ENCODE measurements at regions not wholly inside any gene's neighbourhood (a gene's known extent, or its start where the extent isn't known, plus 50 kb on each side); places are given as distances from the start of the nearest gene placed in this dataset.

GRCh38 chr20:4534315-4534714 lies 151.9 kb upstream of the PRNP start:
- H2BK20ac ChIP-seq (ENCODE audit: low read length), result no peak overlapping the region
- no peak overlapping the region for H3K27ac ChIP-seq (ENCODE audit: low read depth, low read length)
- ChIA-PET CTCF (ENCODE audit: partially characterized antibody) (interaction anchor here (2.0 kb wide), 1 partner anchor 34 kb away, joined by 7 read pairs; no protein-coding TSS in a partner anchor), POLR2A (ENCODE audit: partially characterized antibody) (no interaction called here)
- H3K4me2 ChIP-seq (ENCODE audit: insufficient read depth in 1 of 2, low read depth in 2 of 2, low read length in 2 of 2), result no peak overlapping the region
- H4K91ac ChIP-seq (replicated peaks; ENCODE audit: insufficient read length, low read length), result no peak overlapping the region
- 93% methylated on average over 3 of the region's 3 CpGs; no CpG with 5 or more reads in 1 of the 2 experiments for WGBS, 2 experiments (ENCODE audit: extremely low coverage in 1 of 2, insufficient coverage in 1 of 2, insufficient read length in 1 of 2, insufficient replicate concordance in 2 of 2, low coverage in 1 of 2, low lambda C conversion rate in 2 of 2, missing lambda C conversion rate in 1 of 2)
- H3K23ac ChIP-seq (ENCODE audit: insufficient read length), result no peak overlapping the region
- no peak overlapping the region for H2BK5ac ChIP-seq (ENCODE audit: low read depth, low read length)
- DNase-seq (ENCODE audit: low read depth in 1 of 2, low spot score in 2 of 2) (no peak), FAIRE-seq (no peak)
- no peaks in the 10 kb centered on the region for H3K79me1 ChIP-seq (ENCODE audit: low read depth, low read length)
- H4K5ac ChIP-seq (ENCODE audit: insufficient read length, low read depth, low read length), result no peak overlapping the region
- no peak overlapping the region for H3K4ac ChIP-seq (replicated peaks; ENCODE audit: insufficient read length, low read depth, low read length)
- H3K9ac ChIP-seq (replicated peaks in 1 of 4; ENCODE audit: extremely low read depth in 1 of 4, low read depth in 3 of 4, low read length in 3 of 4), result no peak overlapping the region
- no peaks in the 10 kb centered on the region for H3K27me3 ChIP-seq (replicated peaks in 1 of 4; ENCODE audit: control insufficient read depth in 3 of 4, extremely low read depth in 1 of 4, insufficient read depth in 3 of 4, low read length in 3 of 4)
- H3K23me2 ChIP-seq (ENCODE audit: low read depth, low read length), result peaks cover 2% of the 10 kb centered on the region; the same call in 1 of the 2 replicates
- no peak overlapping the region for H3K4me3 ChIP-seq (ENCODE audit: extremely low read depth in 1 of 4, insufficient read depth in 2 of 4, low read depth in 3 of 4, low read length in 4 of 4)
- H2BK120ac ChIP-seq (replicated peaks; ENCODE audit: low read depth, low read length), result no peak overlapping the region
- H4K8ac ChIP-seq (ENCODE audit: extremely low read depth, insufficient read depth, low read length), result no peak overlapping the region
- H3K9me3 ChIP-seq (ENCODE audit: insufficient read depth in 2 of 2, low read depth in 1 of 2, low read length in 1 of 2), result no peaks in the 10 kb centered on the region
- no peaks in the 10 kb centered on the region for H4K20me1 ChIP-seq (replicated peaks in 1 of 2; ENCODE audit: control insufficient read depth in 1 of 2, insufficient read depth in 2 of 2, low read length in 2 of 2)
- no peak overlapping the region for H2AFZ ChIP-seq (ENCODE audit: low read length)
- no peak overlapping the region for H2AK5ac ChIP-seq (ENCODE audit: low read depth, low read length)
- no peak overlapping the region for H3K56ac ChIP-seq (replicated peaks; ENCODE audit: insufficient read length, low read depth, low read length)
- H3K18ac ChIP-seq (ENCODE audit: extremely low read depth, low read length), result no peak overlapping the region
- H3K14ac ChIP-seq (ENCODE audit: insufficient read length), result no peak overlapping the region
- no peak overlapping the region for H2BK15ac ChIP-seq (ENCODE audit: low read length)
- H3K4me1 ChIP-seq (replicated peaks in 1 of 4; ENCODE audit: control insufficient read depth in 3 of 4, insufficient read depth in 4 of 4, low read length in 3 of 4), result no peaks in the 10 kb centered on the region
- no peaks in the 10 kb centered on the region for H3K36me3 ChIP-seq (ENCODE audit: control insufficient read depth in 2 of 4, insufficient read depth in 4 of 4, low read length in 3 of 4)
- no peak for TF ChIP-seq MAX (IDR thresholded peaks at IDR 0.05)
- H3K79me2 ChIP-seq (ENCODE audit: control insufficient read depth in 1 of 2, insufficient read depth in 2 of 2, low read length in 2 of 2), result no peaks in the 10 kb centered on the region
- no peak overlapping the region for H2BK12ac ChIP-seq (ENCODE audit: low read depth, low read length)

All from H1 (cell line).